ENCODE measurements at regions not wholly inside any gene's neighbourhood (a gene's known extent, or its start where the extent isn't known, plus 50 kb on each side); places are given as distances from the start of the nearest gene placed in this dataset.

GRCh38 chr3:194536871-194537637, 50.3 kb upstream of the ATP13A3 start:
- peak; percentile 93 for ATAC-seq

More at GRCh38 chr3:194536871-194537637, 50.3 kb upstream of the ATP13A3 start:
- DNase-seq = peak; percentile 83 to 94 (median 90)
- intact Hi-C loops (cut with DNase I, micrococcal nuclease) = no loop called here
- Histone ChIP-seq H3K4me1 (ENCODE audit: low read depth) (peaks cover 15% of the 10 kb centered on the region), H3K36me3 (ENCODE audit: low read depth) (no peaks in the 10 kb centered on the region), H3K9me3 (peaks cover 5% of the 10 kb centered on the region), H3K4me3 (no peak overlapping the region)
- TF ChIP-seq CTCF (IDR thresholded peaks at IDR 0.05) = no peak

Data from mucosa of descending colon (tissue), 3 donors.